AG09319 (cell line): ENCODE measurements at regions not wholly inside any gene's neighbourhood (a gene's known extent, or its start where the extent isn't known, plus 50 kb on each side); places are given as distances from the start of the nearest gene placed in this dataset.

Experiments
- DNase-seq: peaks from one replicate; pipeline ENCODE4 v3.0.0-alpha.2; 2010; ENCODE audit warnings: low read depth; ENCODE audit errors: extremely low read depth
- CTCF ChIP-seq: IDR thresholded peaks from 2 replicates; pipeline ENCODE4 v1.5.1; 2011; ENCODE audit warnings: low read depth, mild to moderate bottlenecking, inconsistent platforms, low read length, moderate library complexity

GRCh38 chr9:18250053-18250452, 223.9 kb upstream of the ADAMTSL1 start:
- DNase-seq, result no peak
- TF ChIP-seq CTCF, result no peak

GRCh38 chr9:18253950-18254349, 220.0 kb upstream of the ADAMTSL1 start:
- TF ChIP-seq CTCF, result no peak
- no peak for DNase-seq

GRCh38 chr9:18255158-18255629, 218.8 kb upstream of the ADAMTSL1 start:
- peak; percentile 78 for TF ChIP-seq CTCF
- peak; percentile 78 for DNase-seq

GRCh38 chr9:18255747-18256146, 218.2 kb upstream of the ADAMTSL1 start:
- no peak for DNase-seq
- no peak for TF ChIP-seq CTCF

GRCh38 chr9:18256568-18256967, 217.4 kb upstream of the ADAMTSL1 start:
- no peak for DNase-seq
- TF ChIP-seq CTCF, result no peak

- no peak for DNase-seq
Observed at GRCh38 chr9:18260521-18260920, 213.4 kb upstream of the ADAMTSL1 start.

GRCh38 chr9:18261181-18261580, 212.8 kb upstream of the ADAMTSL1 start:
- no peak for DNase-seq
- no peak for TF ChIP-seq CTCF

More at GRCh38 chr9:18260521-18260920, 213.4 kb upstream of the ADAMTSL1 start:
- no peak for TF ChIP-seq CTCF
